Progenitor cell of endocrine pancreas (in vitro differentiated cells): ENCODE measurements at regions not wholly inside any gene's neighbourhood (a gene's known extent, or its start where the extent isn't known, plus 50 kb on each side); places are given as distances from the start of the nearest gene placed in this dataset.

Experiments
- DNase-seq: peaks from one replicate; pipeline ENCODE4 v3.0.0; 2021; ENCODE audit warnings: low spot score; ENCODE audit not compliant: unreplicated experiment
- H3K27ac Mint-ChIP-seq: 2 replicates; pipeline ENCODE4 v1.8.0; 2021; ENCODE audit warnings: mild to moderate bottlenecking, moderate library complexity, mixed read lengths
- H3K27me3 Mint-ChIP-seq: 2 replicates; pipeline ENCODE4 v1.8.0; 2021; ENCODE audit warnings: mixed read lengths
- H3K36me3 Mint-ChIP-seq: 2 replicates; pipeline ENCODE4 v1.8.0; 2022; ENCODE audit warnings: mixed read lengths; ENCODE audit not compliant: insufficient read depth
- H3K4me1 Mint-ChIP-seq: 2 replicates; pipeline ENCODE4 v1.8.0; 2021; ENCODE audit warnings: low read depth, mixed read lengths
- H3K4me3 Mint-ChIP-seq: 2 replicates; pipeline ENCODE4 v1.8.0; 2021; ENCODE audit warnings: low read depth, mild to moderate bottlenecking, moderate library complexity, mixed read lengths
- H3K9me3 Mint-ChIP-seq: 2 replicates; pipeline ENCODE4 v1.8.0; 2021; ENCODE audit warnings: low read depth, mixed read lengths
- TF ChIP-seq, protein P1 (sequence below): fragments of 200-600 bp; sonication (generic); IDR thresholded peaks from one replicate; pipeline ENCODE4 v1.5.0; 2021; ENCODE audit warnings: antibody characterized with exemption, mild to moderate bottlenecking; ENCODE audit not compliant: unreplicated experiment

DNA sequence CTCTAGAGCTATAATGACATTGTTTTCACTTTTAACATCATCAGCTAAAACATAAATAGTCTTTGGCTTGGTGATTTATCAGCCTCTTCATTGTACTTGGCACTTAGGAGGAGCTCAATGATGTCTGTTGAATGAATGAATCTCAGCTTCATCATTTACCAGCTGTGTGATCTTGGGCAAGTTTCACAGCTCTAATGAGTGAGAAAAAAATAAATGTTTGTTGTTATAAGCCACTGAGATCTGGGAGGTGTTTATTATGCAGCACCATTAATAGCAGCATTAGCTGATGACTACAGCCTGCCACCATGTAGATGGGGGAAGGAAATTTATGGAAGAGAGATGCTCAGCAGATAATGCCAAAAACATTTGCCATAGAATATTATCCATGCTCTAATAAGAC is 63.6 kb upstream of the C1QTNF7 start:
- no peaks in the 10 kb centered on the region for H3K36me3 Mint-ChIP-seq
- peaks cover 6% of the 10 kb centered on the region for H3K4me1 Mint-ChIP-seq
- TF ChIP-seq, protein P1, sequence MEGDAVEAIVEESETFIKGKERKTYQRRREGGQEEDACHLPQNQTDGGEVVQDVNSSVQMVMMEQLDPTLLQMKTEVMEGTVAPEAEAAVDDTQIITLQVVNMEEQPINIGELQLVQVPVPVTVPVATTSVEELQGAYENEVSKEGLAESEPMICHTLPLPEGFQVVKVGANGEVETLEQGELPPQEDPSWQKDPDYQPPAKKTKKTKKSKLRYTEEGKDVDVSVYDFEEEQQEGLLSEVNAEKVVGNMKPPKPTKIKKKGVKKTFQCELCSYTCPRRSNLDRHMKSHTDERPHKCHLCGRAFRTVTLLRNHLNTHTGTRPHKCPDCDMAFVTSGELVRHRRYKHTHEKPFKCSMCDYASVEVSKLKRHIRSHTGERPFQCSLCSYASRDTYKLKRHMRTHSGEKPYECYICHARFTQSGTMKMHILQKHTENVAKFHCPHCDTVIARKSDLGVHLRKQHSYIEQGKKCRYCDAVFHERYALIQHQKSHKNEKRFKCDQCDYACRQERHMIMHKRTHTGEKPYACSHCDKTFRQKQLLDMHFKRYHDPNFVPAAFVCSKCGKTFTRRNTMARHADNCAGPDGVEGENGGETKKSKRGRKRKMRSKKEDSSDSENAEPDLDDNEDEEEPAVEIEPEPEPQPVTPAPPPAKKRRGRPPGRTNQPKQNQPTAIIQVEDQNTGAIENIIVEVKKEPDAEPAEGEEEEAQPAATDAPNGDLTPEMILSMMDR = no peak

GRCh38 chr4:15365641-15366040 is 62.2 kb upstream of the C1QTNF7 start:
- H3K4me3 Mint-ChIP-seq = no peak overlapping the region
- no peaks in the 10 kb centered on the region for H3K9me3 Mint-ChIP-seq
- no peaks in the 10 kb centered on the region for H3K36me3 Mint-ChIP-seq
- no peak for DNase-seq
- H3K27me3 Mint-ChIP-seq = no peaks in the 10 kb centered on the region
- TF ChIP-seq, protein P1 = no peak
- no peak overlapping the region for H3K27ac Mint-ChIP-seq
- peaks cover 6% of the 10 kb centered on the region for H3K4me1 Mint-ChIP-seq

More for the DNA sequence above, 63.6 kb upstream of the C1QTNF7 start:
- DNase-seq = no peak
- H3K27ac Mint-ChIP-seq = no peak overlapping the region
- no peak overlapping the region for H3K4me3 Mint-ChIP-seq
- H3K27me3 Mint-ChIP-seq = no peaks in the 10 kb centered on the region
- H3K9me3 Mint-ChIP-seq = no peaks in the 10 kb centered on the region

DNA sequence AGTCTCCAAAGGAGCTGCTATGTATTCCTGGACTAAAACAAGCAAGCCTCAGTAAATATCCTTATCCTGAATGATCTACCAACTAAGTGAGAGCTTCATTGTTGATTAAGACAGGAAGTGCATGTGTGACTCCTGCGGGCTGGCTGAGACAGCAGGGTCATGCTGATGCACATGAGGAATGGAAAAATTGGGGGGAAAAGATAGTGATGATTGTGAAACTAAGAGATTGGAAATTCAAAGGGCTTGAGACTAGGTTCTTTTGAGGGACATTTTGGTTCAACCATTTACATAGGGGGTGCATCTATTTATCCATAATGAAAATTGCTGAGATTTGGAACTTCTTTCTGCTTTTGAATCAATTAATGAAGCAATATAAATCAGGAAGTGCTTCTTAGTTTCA is 61.1 kb upstream of the C1QTNF7 start:
- Mint-ChIP-seq H3K9me3 (no peaks in the 10 kb centered on the region), H3K36me3 (no peaks in the 10 kb centered on the region), H3K4me1 (peaks cover 6% of the 10 kb centered on the region), H3K27me3 (no peaks in the 10 kb centered on the region), H3K4me3 (no peak overlapping the region), H3K27ac (no peak overlapping the region)
- no peak for DNase-seq
- TF ChIP-seq, protein P1 = no peak

GRCh38 chr4:15368856-15369255 is 59.0 kb upstream of the C1QTNF7 start:
- TF ChIP-seq, protein P1 = no peak

GRCh38 chr4:15370296-15370695 is 57.5 kb upstream of the C1QTNF7 start:
- H3K4me1 Mint-ChIP-seq = peaks cover 2% of the 10 kb centered on the region
- no peak overlapping the region for H3K27ac Mint-ChIP-seq
- TF ChIP-seq, protein P1 = no peak
- no peaks in the 10 kb centered on the region for H3K27me3 Mint-ChIP-seq
- H3K9me3 Mint-ChIP-seq = no peaks in the 10 kb centered on the region
- no peak for DNase-seq
- no peak overlapping the region for H3K4me3 Mint-ChIP-seq
- no peaks in the 10 kb centered on the region for H3K36me3 Mint-ChIP-seq

More at GRCh38 chr4:15368856-15369255, 59.0 kb upstream of the C1QTNF7 start:
- Mint-ChIP-seq H3K27me3 (no peaks in the 10 kb centered on the region), H3K9me3 (no peaks in the 10 kb centered on the region), H3K36me3 (no peaks in the 10 kb centered on the region), H3K4me3 (no peak overlapping the region), H3K4me1 (peaks cover 2% of the 10 kb centered on the region), H3K27ac (no peak overlapping the region)
- no peak for DNase-seq
